ENCODE measurements at regions not wholly inside any gene's neighbourhood (a gene's known extent, or its start where the extent isn't known, plus 50 kb on each side); places are given as distances from the start of the nearest gene placed in this dataset.

DNA sequence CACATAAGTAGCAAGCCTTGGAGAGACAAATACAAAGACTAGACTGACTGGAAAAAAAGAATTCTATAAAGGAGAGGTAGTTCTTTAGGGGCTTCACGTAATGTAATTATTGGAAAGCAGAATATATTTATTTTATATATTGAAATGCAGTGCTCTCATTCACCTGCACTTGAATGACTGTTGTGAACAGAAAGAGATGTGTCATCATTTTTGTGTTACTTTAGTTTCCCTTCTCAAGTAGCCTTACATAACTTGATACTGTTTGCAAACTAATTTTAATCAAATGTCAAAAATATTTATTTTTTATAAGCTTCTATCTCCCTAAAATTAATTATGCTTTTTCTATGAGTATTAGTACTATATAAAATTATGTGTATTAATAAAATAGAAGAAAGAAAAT is 691.1 kb upstream of the FTMT start:
- Histone ChIP-seq H3K36me3 (no peaks in the 10 kb centered on the region), H3K9me3 (no peaks in the 10 kb centered on the region), H3K4me1 (no peaks in the 10 kb centered on the region), H3K4me3 (no peak overlapping the region), H3K27ac (no peak overlapping the region), H3K27me3 (no peaks in the 10 kb centered on the region)
- no peak for DNase-seq
- intact Hi-C loops (cut with DNase I) = no loop called here
- TF ChIP-seq POLR2AphosphoS5 (IDR thresholded peaks at IDR 0.05) (no peak), EP300 (IDR thresholded peaks at IDR 0.05) (no peak), POLR2A (IDR thresholded peaks at IDR 0.05) (no peak)
- TF ChIP-seq, protein P1, sequence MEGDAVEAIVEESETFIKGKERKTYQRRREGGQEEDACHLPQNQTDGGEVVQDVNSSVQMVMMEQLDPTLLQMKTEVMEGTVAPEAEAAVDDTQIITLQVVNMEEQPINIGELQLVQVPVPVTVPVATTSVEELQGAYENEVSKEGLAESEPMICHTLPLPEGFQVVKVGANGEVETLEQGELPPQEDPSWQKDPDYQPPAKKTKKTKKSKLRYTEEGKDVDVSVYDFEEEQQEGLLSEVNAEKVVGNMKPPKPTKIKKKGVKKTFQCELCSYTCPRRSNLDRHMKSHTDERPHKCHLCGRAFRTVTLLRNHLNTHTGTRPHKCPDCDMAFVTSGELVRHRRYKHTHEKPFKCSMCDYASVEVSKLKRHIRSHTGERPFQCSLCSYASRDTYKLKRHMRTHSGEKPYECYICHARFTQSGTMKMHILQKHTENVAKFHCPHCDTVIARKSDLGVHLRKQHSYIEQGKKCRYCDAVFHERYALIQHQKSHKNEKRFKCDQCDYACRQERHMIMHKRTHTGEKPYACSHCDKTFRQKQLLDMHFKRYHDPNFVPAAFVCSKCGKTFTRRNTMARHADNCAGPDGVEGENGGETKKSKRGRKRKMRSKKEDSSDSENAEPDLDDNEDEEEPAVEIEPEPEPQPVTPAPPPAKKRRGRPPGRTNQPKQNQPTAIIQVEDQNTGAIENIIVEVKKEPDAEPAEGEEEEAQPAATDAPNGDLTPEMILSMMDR (IDR thresholded peaks at IDR 0.05) = no peak
- WGBS, 2 donors = 81 to 85% methylated on average over 1 of the region's 1 CpG

DNA sequence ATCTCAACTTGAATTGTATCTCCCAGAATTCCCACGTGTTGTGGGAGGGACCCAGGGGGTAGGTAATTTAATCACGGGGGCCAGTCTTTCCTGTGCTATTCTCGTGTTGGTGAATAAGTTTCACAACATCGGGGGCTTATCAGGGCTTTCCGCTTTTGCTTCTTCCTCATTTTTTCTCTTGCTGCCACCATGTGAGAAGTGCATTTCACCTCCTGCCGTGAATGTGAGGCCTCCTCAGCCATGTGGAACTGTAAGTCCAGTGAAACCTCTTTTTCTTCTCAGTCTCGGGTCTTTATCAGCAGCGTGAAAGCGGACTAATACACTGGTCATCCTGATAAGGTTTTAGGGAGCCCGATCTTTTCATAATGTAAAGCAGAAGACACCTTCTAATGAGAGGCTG is 687.0 kb upstream of the FTMT start:
- WGBS, 2 donors = 67 to 73% methylated on average over 10 of the region's 10 CpGs
- no peaks in the 10 kb centered on the region for H3K27me3 ChIP-seq
- TF ChIP-seq POLR2A (IDR thresholded peaks at IDR 0.05) = no peak
- no peak for TF ChIP-seq EP300 (IDR thresholded peaks at IDR 0.05)
- TF ChIP-seq, protein P1 (IDR thresholded peaks at IDR 0.05) = no peak
- TF ChIP-seq POLR2AphosphoS5 (IDR thresholded peaks at IDR 0.05) = no peak
- no peaks in the 10 kb centered on the region for H3K36me3 ChIP-seq
- no peaks in the 10 kb centered on the region for H3K9me3 ChIP-seq
- H3K4me1 ChIP-seq = no peaks in the 10 kb centered on the region
- H3K4me3 ChIP-seq = no peak overlapping the region
- intact Hi-C loops (cut with DNase I) = no loop called here
- no peak for DNase-seq
- H3K27ac ChIP-seq = no peak overlapping the region

DNA sequence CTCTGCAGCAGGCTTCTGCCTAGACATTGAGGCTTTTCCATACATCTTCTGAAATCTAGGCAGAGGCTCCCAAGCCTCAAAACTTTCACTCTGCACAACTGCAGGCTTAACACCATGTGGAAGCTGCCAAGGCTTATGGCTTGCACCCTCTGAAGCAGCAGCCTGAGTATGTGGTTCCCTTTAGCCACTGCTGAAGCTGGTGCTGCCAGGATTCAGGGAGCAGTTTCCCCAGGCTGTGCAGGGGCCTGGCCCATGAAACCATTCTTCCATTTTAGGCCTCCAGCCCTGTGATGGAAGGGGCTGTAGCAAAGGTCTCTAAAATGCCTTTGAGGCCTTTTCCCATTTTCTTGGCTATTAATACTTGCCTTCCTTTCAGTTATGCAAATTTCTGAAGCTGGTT is 680.3 kb upstream of the FTMT start:
- Histone ChIP-seq H3K27ac (no peak overlapping the region), H3K4me1 (peaks cover 0 to 9% (median 3%) of the 10 kb centered on the region in 4 donors), H3K36me3 (no peaks in the 10 kb centered on the region), H3K27me3 (no peaks in the 10 kb centered on the region), H3K4me3 (no peak overlapping the region), H3K9me3 (no peaks in the 10 kb centered on the region)
- intact Hi-C loops (cut with DNase I) = no loop called here
- TF ChIP-seq, protein P1 (IDR thresholded peaks at IDR 0.05) = no peak
- no peak for TF ChIP-seq POLR2AphosphoS5 (IDR thresholded peaks at IDR 0.05)
- no peak for TF ChIP-seq POLR2A (IDR thresholded peaks at IDR 0.05)
- no peak for TF ChIP-seq EP300 (IDR thresholded peaks at IDR 0.05)
- DNase-seq = no peak

DNA sequence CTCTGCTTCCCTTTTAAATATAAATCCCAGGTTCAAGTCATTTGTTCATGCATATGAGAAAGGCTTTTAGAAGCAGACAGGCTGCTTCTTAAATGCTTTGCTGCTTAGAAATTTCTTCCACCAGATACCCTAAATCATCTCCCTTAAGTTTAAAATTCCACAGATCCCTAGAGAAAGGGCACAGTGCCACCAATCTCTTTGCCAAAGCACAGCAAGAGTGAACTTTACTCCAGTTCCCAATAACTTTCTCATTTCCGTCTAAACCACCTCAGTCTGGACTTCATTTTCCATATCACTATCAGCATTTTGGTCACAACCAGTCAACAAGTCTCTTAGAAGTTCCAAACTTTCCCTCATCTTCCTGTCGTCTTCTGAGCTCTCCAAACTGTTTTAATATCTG is 679.8 kb upstream of the FTMT start:
- Histone ChIP-seq H3K36me3 (no peaks in the 10 kb centered on the region), H3K9me3 (no peaks in the 10 kb centered on the region), H3K4me3 (no peak overlapping the region), H3K4me1 (peaks cover 0 to 9% (median 3%) of the 10 kb centered on the region in 4 donors), H3K27me3 (no peaks in the 10 kb centered on the region), H3K27ac (no peak overlapping the region)
- WGBS, 2 donors = 65 to 66% methylated on average over 2 of the region's 2 CpGs
- no peak for DNase-seq
- TF ChIP-seq EP300 (IDR thresholded peaks at IDR 0.05) (no peak), POLR2A (IDR thresholded peaks at IDR 0.05) (no peak), POLR2AphosphoS5 (IDR thresholded peaks at IDR 0.05) (no peak)
- TF ChIP-seq, protein P1 (IDR thresholded peaks at IDR 0.05) = no peak
- intact Hi-C loops (cut with DNase I) = no loop called here

DNA sequence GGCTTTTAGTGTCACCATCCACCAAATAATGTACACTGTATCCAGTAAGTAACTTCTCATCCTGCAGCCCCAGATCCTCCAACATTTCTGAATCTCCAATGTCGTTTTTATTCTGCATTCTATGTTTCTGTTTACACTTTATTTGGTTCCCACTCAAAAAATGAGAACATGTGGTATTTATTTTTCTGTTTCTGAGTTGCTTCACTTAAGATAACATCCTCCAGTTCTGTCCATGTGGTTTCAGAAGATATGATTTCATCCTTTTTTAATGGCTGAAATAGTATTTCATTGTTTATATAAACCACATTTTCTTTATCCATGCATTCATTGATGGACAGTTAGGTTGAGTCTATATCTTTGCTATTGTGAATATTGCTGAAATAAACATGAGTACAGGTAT is 677.3 kb upstream of the FTMT start:
- H3K4me3 ChIP-seq = no peak overlapping the region
- TF ChIP-seq, protein P1 (IDR thresholded peaks at IDR 0.05) = no peak
- TF ChIP-seq EP300 (IDR thresholded peaks at IDR 0.05) (no peak), POLR2AphosphoS5 (IDR thresholded peaks at IDR 0.05) (no peak), POLR2A (IDR thresholded peaks at IDR 0.05) (no peak)
- H3K27me3 ChIP-seq = no peaks in the 10 kb centered on the region
- 13 to 35% methylated on average over 1 of the region's 1 CpG for WGBS, 2 donors
- no peak for DNase-seq
- H3K36me3 ChIP-seq = no peaks in the 10 kb centered on the region
- H3K4me1 ChIP-seq = peaks cover 0 to 9% (median 3%) of the 10 kb centered on the region in 4 donors
- intact Hi-C loops (cut with DNase I) = no loop called here
- H3K27ac ChIP-seq = no peak overlapping the region
- H3K9me3 ChIP-seq = no peaks in the 10 kb centered on the region

Data from sigmoid colon (tissue), 6 donors.